SU-DHL-6 (cell line): ENCODE measurements at regions not wholly inside any gene's neighbourhood (a gene's known extent, or its start where the extent isn't known, plus 50 kb on each side); places are given as distances from the start of the nearest gene placed in this dataset.

Experiments
- H2AFZ ChIP-seq: fragments of 200-600 bp; sonication (generic); 2 replicates; pipeline ENCODE4 v1.6.1; 2014; ENCODE audit warnings: low read depth, mild to moderate bottlenecking, moderate library complexity, mixed read lengths, antibody characterized with exemption, low read length; ENCODE audit not compliant: severe bottlenecking
- H3F3A ChIP-seq: fragments of 200-600 bp; shearing (Covaris generic); 2 replicates; pipeline ENCODE4 v1.6.0; 2016; ENCODE audit warnings: antibody characterized with exemption, mild to moderate bottlenecking; ENCODE audit not compliant: insufficient read depth
- H3K27ac ChIP-seq: fragments of 200-600 bp; sonication (generic); 2 replicates; pipeline ENCODE4 v1.5.1; 2016; ENCODE audit warnings: low read depth, mild to moderate bottlenecking, low read length, moderate library complexity, mixed read lengths
- H3K27me3 ChIP-seq: fragments of 200-600 bp; sonication (generic), shearing (Covaris generic); 2 replicates; pipeline ENCODE4 v1.6.0; 2014; ENCODE audit warnings: mild to moderate bottlenecking, low read length
- H3K36me3 ChIP-seq: fragments of 200-600 bp; sonication (generic); 2 replicates; pipeline ENCODE4 v1.6.1; 2014; ENCODE audit warnings: mild to moderate bottlenecking, low read length, mixed read lengths
- H3K4me2 ChIP-seq: fragments of 300-600, 200-600 bp; shearing (Covaris generic), sonication (generic); 2 replicates; pipeline ENCODE4 v1.6.0; 2014; ENCODE audit warnings: low read length, low read depth, mild to moderate bottlenecking; ENCODE audit not compliant: poor library complexity, severe bottlenecking
- H3K4me3 ChIP-seq: fragments of 200-600 bp; sonication (generic); 2 replicates; pipeline ENCODE4 v1.5.1; 2014; ENCODE audit warnings: antibody characterized with exemption, low read length, mild to moderate bottlenecking, mixed read lengths; ENCODE audit not compliant: insufficient read depth, poor library complexity, severe bottlenecking
- H3K79me2 ChIP-seq: fragments of 200-600 bp; sonication (generic); 2 replicates; pipeline ENCODE4 v1.6.1; 2014; ENCODE audit warnings: mild to moderate bottlenecking, low read length, moderate library complexity; ENCODE audit not compliant: insufficient read depth
- H3K9ac ChIP-seq: fragments of 200-600 bp; sonication (generic); 2 replicates; pipeline ENCODE4 v1.7.0; 2014; ENCODE audit warnings: mild to moderate bottlenecking, low read length
- H3K9me2 ChIP-seq: fragments of 200-600 bp; sonication (generic); replicated peaks from 2 replicates; pipeline ENCODE4 v1.6.1; 2014; ENCODE audit warnings: low read length; ENCODE audit not compliant: insufficient read depth
- H3K9me3 ChIP-seq: fragments of 200-600 bp; sonication (generic); 2 replicates; pipeline ENCODE4 v1.6.1; 2014; ENCODE audit warnings: low read length, mixed read lengths; ENCODE audit not compliant: insufficient read depth
- H4K20me1 ChIP-seq: fragments of 200-600 bp; sonication (generic); 2 replicates; pipeline ENCODE4 v1.6.1; 2014; ENCODE audit warnings: low read depth, mild to moderate bottlenecking, antibody characterized with exemption, low read length, moderate library complexity, mixed read lengths
- EZH2phosphoT487 ChIP-seq: fragments of 200-600 bp; sonication (generic), shearing (Covaris generic); conservative IDR thresholded peaks from 2 replicates; pipeline ENCODE4 v1.6.1; 2018; ENCODE audit warnings: mild to moderate bottlenecking, antibody characterized with exemption, low read length, moderate library complexity, mixed read lengths
- TF ChIP-seq, protein P1 (sequence below): fragments of 200-600 bp; sonication (generic); IDR thresholded peaks from one replicate; pipeline ENCODE4 v1.5.1; 2017; ENCODE audit warnings: antibody characterized with exemption, mild to moderate bottlenecking, low read length, moderate library complexity; ENCODE audit not compliant: insufficient read depth, poor library complexity, severe bottlenecking

DNA sequence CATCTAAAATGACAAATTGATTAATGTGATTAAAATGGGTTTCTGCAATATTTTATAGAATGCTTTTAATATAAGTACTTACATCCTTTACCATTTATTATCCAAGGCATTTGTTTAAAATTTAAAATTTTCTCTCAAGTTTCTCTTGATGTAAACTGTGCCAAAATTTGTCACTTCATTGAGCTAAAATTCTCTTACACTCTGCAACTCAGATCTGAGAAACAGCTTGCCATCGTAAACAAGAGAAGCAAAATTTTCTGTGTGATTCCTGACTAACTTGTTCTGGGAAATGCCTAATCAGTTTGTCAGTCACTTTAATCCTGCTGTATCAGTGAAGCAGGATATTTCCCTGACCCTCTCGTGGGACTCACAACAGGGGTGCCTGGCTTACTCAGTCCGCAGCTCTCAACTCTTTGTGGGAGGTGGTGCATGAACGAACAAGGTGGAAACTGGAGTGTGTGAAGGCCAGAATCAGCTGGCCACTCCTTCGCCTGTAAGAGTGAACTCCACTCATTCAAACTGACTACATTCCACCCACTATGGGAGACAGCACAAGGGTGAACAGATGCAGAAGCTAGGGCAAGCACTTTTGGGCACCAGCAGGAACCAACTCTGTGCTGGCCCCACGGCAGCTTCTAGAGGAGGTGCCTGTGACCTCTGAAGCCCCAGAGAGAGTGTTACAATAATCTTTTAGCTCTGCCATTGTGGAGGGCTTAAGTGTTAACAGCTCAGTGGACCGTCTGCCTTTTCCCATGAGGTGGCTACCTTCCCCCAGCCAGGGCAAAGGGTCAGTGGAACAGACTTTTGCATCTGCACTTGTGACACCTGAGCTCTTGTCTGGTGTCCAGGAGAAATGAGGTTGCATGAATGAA is 349.4 kb downstream of the FAT4 start:
- Histone ChIP-seq H4K20me1 (no peaks in the 10 kb centered on the region), H3K36me3 (no peaks in the 10 kb centered on the region), H3K9me2 (no peaks in the 10 kb centered on the region), H3F3A (no peaks in the 10 kb centered on the region), H3K27me3 (no peaks in the 10 kb centered on the region), H3K79me2 (no peaks in the 10 kb centered on the region), H3K9me3 (no peaks in the 10 kb centered on the region), H3K4me2 (no peak overlapping the region), H3K4me3 (no peak overlapping the region), H3K9ac (no peak overlapping the region), H2AFZ (no peak overlapping the region), H3K27ac (no peak overlapping the region)
- TF ChIP-seq, protein P1, sequence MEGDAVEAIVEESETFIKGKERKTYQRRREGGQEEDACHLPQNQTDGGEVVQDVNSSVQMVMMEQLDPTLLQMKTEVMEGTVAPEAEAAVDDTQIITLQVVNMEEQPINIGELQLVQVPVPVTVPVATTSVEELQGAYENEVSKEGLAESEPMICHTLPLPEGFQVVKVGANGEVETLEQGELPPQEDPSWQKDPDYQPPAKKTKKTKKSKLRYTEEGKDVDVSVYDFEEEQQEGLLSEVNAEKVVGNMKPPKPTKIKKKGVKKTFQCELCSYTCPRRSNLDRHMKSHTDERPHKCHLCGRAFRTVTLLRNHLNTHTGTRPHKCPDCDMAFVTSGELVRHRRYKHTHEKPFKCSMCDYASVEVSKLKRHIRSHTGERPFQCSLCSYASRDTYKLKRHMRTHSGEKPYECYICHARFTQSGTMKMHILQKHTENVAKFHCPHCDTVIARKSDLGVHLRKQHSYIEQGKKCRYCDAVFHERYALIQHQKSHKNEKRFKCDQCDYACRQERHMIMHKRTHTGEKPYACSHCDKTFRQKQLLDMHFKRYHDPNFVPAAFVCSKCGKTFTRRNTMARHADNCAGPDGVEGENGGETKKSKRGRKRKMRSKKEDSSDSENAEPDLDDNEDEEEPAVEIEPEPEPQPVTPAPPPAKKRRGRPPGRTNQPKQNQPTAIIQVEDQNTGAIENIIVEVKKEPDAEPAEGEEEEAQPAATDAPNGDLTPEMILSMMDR = no peak
- no peak for TF ChIP-seq EZH2phosphoT487

GRCh38 chr4:125666635-125667034 is 351.9 kb downstream of the FAT4 start:
- no peaks in the 10 kb centered on the region for H3K9me3 ChIP-seq
- no peak overlapping the region for H3K9ac ChIP-seq
- no peaks in the 10 kb centered on the region for H4K20me1 ChIP-seq
- H3K79me2 ChIP-seq = no peaks in the 10 kb centered on the region
- H3K27ac ChIP-seq = no peak overlapping the region
- H3K36me3 ChIP-seq = no peaks in the 10 kb centered on the region
- H3K4me3 ChIP-seq = no peak overlapping the region
- H3F3A ChIP-seq = no peaks in the 10 kb centered on the region
- no peaks in the 10 kb centered on the region for H3K27me3 ChIP-seq
- no peak overlapping the region for H3K4me2 ChIP-seq
- TF ChIP-seq, protein P1 = no peak
- no peak for TF ChIP-seq EZH2phosphoT487
- H2AFZ ChIP-seq = no peak overlapping the region
- H3K9me2 ChIP-seq = no peaks in the 10 kb centered on the region

DNA sequence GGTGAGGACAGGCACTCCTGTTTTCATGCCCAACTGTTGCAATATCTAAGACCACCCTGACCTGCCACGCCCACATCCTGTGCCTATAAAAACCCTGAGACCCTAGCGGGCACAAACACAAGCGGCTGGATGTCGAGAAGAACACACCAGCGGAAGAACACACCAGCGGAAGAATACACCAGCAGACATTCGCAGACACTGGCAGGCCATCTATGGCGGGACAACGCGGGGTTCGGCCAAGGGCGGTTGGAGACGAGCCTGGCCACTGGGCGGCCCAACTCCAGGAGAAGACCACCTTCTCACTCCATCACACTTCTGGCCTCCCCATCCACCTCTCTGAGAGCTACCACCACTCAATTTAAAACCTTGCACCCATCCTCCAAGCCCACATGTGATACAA is 361.4 kb downstream of the FAT4 start:
- H3K9me2 ChIP-seq = no peaks in the 10 kb centered on the region
- no peak overlapping the region for H2AFZ ChIP-seq
- TF ChIP-seq, protein P1 = no peak
- TF ChIP-seq EZH2phosphoT487 = no peak
- H3K36me3 ChIP-seq = no peaks in the 10 kb centered on the region
- no peak overlapping the region for H3K4me2 ChIP-seq
- H3K27me3 ChIP-seq = no peaks in the 10 kb centered on the region
- no peak overlapping the region for H3K27ac ChIP-seq
- no peaks in the 10 kb centered on the region for H3F3A ChIP-seq
- H3K79me2 ChIP-seq = no peaks in the 10 kb centered on the region
- H3K9me3 ChIP-seq = no peaks in the 10 kb centered on the region
- no peak overlapping the region for H3K4me3 ChIP-seq
- H3K9ac ChIP-seq = no peak overlapping the region
- no peaks in the 10 kb centered on the region for H4K20me1 ChIP-seq
